Dedifferentiated amniotic fluid mesenchymal stem cell (primary cell): ENCODE measurements at regions not wholly inside any gene's neighbourhood (a gene's known extent, or its start where the extent isn't known, plus 50 kb on each side); places are given as distances from the start of the nearest gene placed in this dataset.
"Not testable (repeated sequence)": the region's sequence is repeated elsewhere in the genome, so short reads cannot be mapped to it uniquely, and the experiment has no call there.

Source experiments
- DNase-seq: peaks from one replicate; pipeline ENCODE4 v3.0.0-alpha.2; 2016; ENCODE audit errors: extremely low spot score

- no peak for DNase-seq
Measured at GRCh38 chr1:228824366-228824765, 89.1 kb downstream of the RHOU start.

- no peak for DNase-seq
Measured at GRCh38 chr1:228825041-228825440, 89.8 kb downstream of the RHOU start.

- DNase-seq, result no peak
Measured at GRCh38 chr1:228825840-228826484, 90.7 kb downstream of the RHOU start.

- no peak for DNase-seq
Measured at GRCh38 chr1:228827019-228827418, 91.7 kb downstream of the RHOU start.

- no peak for DNase-seq
Measured at GRCh38 chr1:228828151-228828550, 92.9 kb downstream of the RHOU start.

GRCh38 chr1:228830185-228830953 is 95.1 kb downstream of the RHOU start:
- DNase-seq, result no peak

- no peak for DNase-seq
Measured at GRCh38 chr1:228830954-228831481, 95.7 kb downstream of the RHOU start.

- DNase-seq, result no peak
Measured at GRCh38 chr1:228833911-228834688, 98.8 kb downstream of the RHOU start.

GRCh38 chr1:228835456-228835855 is 100.2 kb downstream of the RHOU start:
- no peak for DNase-seq

GRCh38 chr1:228835911-228836310 is 100.6 kb downstream of the RHOU start:
- no peak for DNase-seq

- no peak for DNase-seq
Measured at GRCh38 chr1:228836427-228836826, 101.1 kb downstream of the RHOU start.

- DNase-seq, result no peak
Measured at GRCh38 chr1:228837032-228837431, 101.8 kb downstream of the RHOU start.

GRCh38 chr1:228837817-228838716 is 102.8 kb downstream of the RHOU start:
- no peak for DNase-seq

- no peak for DNase-seq
Measured at GRCh38 chr1:228838717-228839500, 103.6 kb downstream of the RHOU start.

GRCh38 chr1:228839656-228840055 is 104.4 kb downstream of the RHOU start:
- DNase-seq, result no peak

GRCh38 chr1:228841632-228842031 is 106.4 kb downstream of the RHOU start:
- no peak for DNase-seq

GRCh38 chr1:228842094-228842775 is 107.0 kb downstream of the RHOU start:
- DNase-seq, result peak; percentile 33

- DNase-seq, result no peak
Measured at GRCh38 chr1:228845101-228845500, 109.8 kb downstream of the RHOU start.

GRCh38 chr1:228846952-228847351 is 111.7 kb downstream of the RHOU start:
- DNase-seq, result no peak

GRCh38 chr1:228847451-228847850 is 112.2 kb downstream of the RHOU start:
- not testable (repeated sequence) for DNase-seq
